IMR-90 (cell line): ENCODE measurements at regions not wholly inside any gene's neighbourhood (a gene's known extent, or its start where the extent isn't known, plus 50 kb on each side); places are given as distances from the start of the nearest gene placed in this dataset.

Experiments used
- ATAC-seq: fragments of 200-7000 bp; cut with Tn5 transposase; 2 replicates; pipeline ENCODE4 v1.9.1; 2020; ENCODE audit warnings: low read depth, mild to moderate bottlenecking, moderate library complexity
- BruUV-seq: library from RNA; stranded (reverse); fragments of 400-500 nt; replicated peaks from 2 replicates; lab custom pipeline; 2021; lab: Mats Ljungman, UMichigan
- CTCF ChIA-PET: fragments of 300-600 bp; formaldehyde crosslinking; extraction: SDS; loops from one replicate; lab custom pipeline; 2021; ENCODE audit warnings: antibody characterized with exemption; lab: Yijun Ruan, JAX
- POLR2A ChIA-PET: fragments of 300-600 bp; sonication (Branson Sonifier 250); formaldehyde crosslinking; loops from one replicate; lab custom pipeline; 2022; ENCODE audit warnings: antibody characterized with exemption; ENCODE audit not compliant: unreplicated experiment; lab: Charles Lee
- DNase-seq: peaks from one replicate; pipeline ENCODE4 v3.0.0; 2013
- H2AFZ ChIP-seq: replicated peaks from 2 replicates; pipeline ENCODE3; 2013; ENCODE audit warnings: low read length, mild to moderate bottlenecking; ENCODE audit not compliant: poor library complexity
- H2AK5ac ChIP-seq: 2 replicates; pipeline ENCODE4 v1.6.1; 2013; ENCODE audit warnings: low read depth, low read length, inconsistent platforms
- H2AK9ac ChIP-seq: replicated peaks from 2 replicates; pipeline ENCODE3; 2013; ENCODE audit warnings: mild to moderate bottlenecking, low read depth, low read length, moderate library complexity; ENCODE audit not compliant: poor library complexity
- H2BK120ac ChIP-seq: 2 replicates; pipeline ENCODE4 v1.6.1; 2013; ENCODE audit warnings: low read depth, low read length, inconsistent platforms
- H2BK15ac ChIP-seq: 3 replicates; pipeline ENCODE4 v1.6.1; 2013; ENCODE audit warnings: low read depth, low read length, inconsistent platforms
- H2BK20ac ChIP-seq: 2 replicates; pipeline ENCODE4 v1.6.1; 2013; ENCODE audit warnings: low read depth, mild to moderate bottlenecking, inconsistent platforms, low read length, moderate library complexity
- H2BK5ac ChIP-seq: 2 replicates; pipeline ENCODE4 v1.6.1; 2013; ENCODE audit warnings: mild to moderate bottlenecking, low read depth, low read length, inconsistent platforms; ENCODE audit not compliant: poor library complexity, severe bottlenecking
- H3K14ac ChIP-seq: replicated peaks from 2 replicates; pipeline ENCODE4 v1.6.1; 2013; ENCODE audit warnings: low read depth, low read length, inconsistent platforms
- H3K18ac ChIP-seq: 2 replicates; pipeline ENCODE4 v1.6.1; 2013; ENCODE audit warnings: low read depth, low read length, control low read depth
- H3K23ac ChIP-seq: 2 replicates; pipeline ENCODE4 v1.6.1; 2013; ENCODE audit warnings: low read depth, low read length, inconsistent platforms
- H3K27ac ChIP-seq: 2 replicates; pipeline ENCODE4 v1.5.1; 2013; ENCODE audit warnings: mild to moderate bottlenecking, control low read depth, low read length; ENCODE audit not compliant: insufficient read depth
- H3K27me3 ChIP-seq: 2 replicates; pipeline ENCODE4 v1.6.1; 2013; ENCODE audit warnings: low read length; ENCODE audit not compliant: control insufficient read depth, insufficient read depth
- H3K36me3 ChIP-seq: 2 replicates; pipeline ENCODE4 v1.6.1; 2013; ENCODE audit warnings: low read length, mixed read lengths; ENCODE audit not compliant: control insufficient read depth, insufficient read depth
- H3K4ac ChIP-seq: 2 replicates; pipeline ENCODE4 v1.6.1; 2013; ENCODE audit warnings: low read depth, low read length, inconsistent platforms
- H3K4me1 ChIP-seq: 2 replicates; pipeline ENCODE4 v1.6.1; 2013; ENCODE audit warnings: low read length, mixed read lengths; ENCODE audit not compliant: control insufficient read depth, insufficient read depth
- H3K4me2 ChIP-seq: 2 replicates; pipeline ENCODE4 v1.6.1; 2013; ENCODE audit warnings: low read depth, mild to moderate bottlenecking, control low read depth, low read length, moderate library complexity
- H3K4me3 ChIP-seq: 2 replicates; pipeline ENCODE4 v1.5.1; 2013; ENCODE audit warnings: low read depth, mild to moderate bottlenecking, control low read depth, low read length, moderate library complexity; ENCODE audit not compliant: insufficient read depth
- H3K56ac ChIP-seq: 2 replicates; pipeline ENCODE4 v1.6.1; 2013; ENCODE audit warnings: low read length, inconsistent platforms; ENCODE audit not compliant: insufficient read depth; ENCODE audit errors: extremely low read depth
- H3K79me1 ChIP-seq, 2 experiments: 2 replicates each; pipeline ENCODE4 v1.6.1; 2013; ENCODE audit warnings: low read length in 2 of 2, inconsistent platforms in 1 of 2, low read depth in 1 of 2
- H3K9ac ChIP-seq: 2 replicates; pipeline ENCODE4 v1.6.1; 2013; ENCODE audit warnings: low read depth, low read length, control low read depth
- H3K9me1 ChIP-seq: 2 replicates; pipeline ENCODE4 v1.6.1; 2013; ENCODE audit warnings: low read length, inconsistent platforms; ENCODE audit not compliant: insufficient read depth
- H3K9me3 ChIP-seq: 2 replicates; pipeline ENCODE4 v1.6.1; 2013; ENCODE audit warnings: low read length; ENCODE audit not compliant: control insufficient read depth, insufficient read depth
- H4K20me1 ChIP-seq: 2 replicates; pipeline ENCODE4 v1.6.1; 2013; ENCODE audit warnings: low read length, inconsistent platforms; ENCODE audit not compliant: insufficient read depth
- H4K5ac ChIP-seq: 2 replicates; pipeline ENCODE4 v1.6.1; 2013; ENCODE audit warnings: mild to moderate bottlenecking, low read depth, low read length, control low read depth
- H4K8ac ChIP-seq, 2 experiments: 2 replicates each; pipeline ENCODE4 v1.6.1; 2013; ENCODE audit warnings: low read depth in 2 of 2, low read length in 2 of 2, control low read depth in 1 of 2, inconsistent platforms in 1 of 2
- H4K91ac ChIP-seq: 2 replicates; pipeline ENCODE4 v1.6.1; 2013; ENCODE audit warnings: low read depth, low read length, inconsistent platforms; ENCODE audit not compliant: insufficient read depth
- BHLHE40 ChIP-seq: fragments of 150-350 bp; IDR thresholded peaks from 2 replicates; pipeline ENCODE4 v1.6.1; 2016; ENCODE audit warnings: mild to moderate bottlenecking, low read depth, low read length
- CTCF ChIP-seq: conservative IDR thresholded peaks from 2 replicates; pipeline ENCODE4 v1.5.1; 2012; ENCODE audit warnings: mild to moderate bottlenecking, low read depth, low read length, improper control_type of control experiment
- ELK1 ChIP-seq: fragments of 150-350 bp; IDR thresholded peaks from 2 replicates; pipeline ENCODE4 v1.6.1; 2016; ENCODE audit warnings: low read depth, mild to moderate bottlenecking, low read length, moderate library complexity, borderline replicate concordance
- FOS ChIP-seq: fragments of 150-350 bp; IDR thresholded peaks from 2 replicates; pipeline ENCODE4 v1.6.1; 2016; ENCODE audit warnings: low read depth, low read length
- MAFK ChIP-seq: IDR thresholded peaks from 2 replicates; pipeline ENCODE4 v1.6.1; 2012; ENCODE audit warnings: low read depth, low read length, improper control_type of control experiment
- MAZ ChIP-seq: IDR thresholded peaks from 2 replicates; pipeline ENCODE4 v1.6.1; 2012; ENCODE audit warnings: low read depth, mild to moderate bottlenecking, low read length, improper control_type of control experiment, moderate library complexity, borderline replicate concordance
- MXI1 ChIP-seq: IDR thresholded peaks from 2 replicates; pipeline ENCODE4 v1.6.1; 2012; ENCODE audit warnings: low read depth, mild to moderate bottlenecking, low read length, moderate library complexity, borderline replicate concordance
- NFE2L2 ChIP-seq: fragments of 150-350 bp; IDR thresholded peaks from 2 replicates; pipeline ENCODE4 v1.6.1; 2016; ENCODE audit warnings: low read depth, mild to moderate bottlenecking, low read length
- RAD21 ChIP-seq: IDR thresholded peaks from 2 replicates; pipeline ENCODE4 v1.6.1; 2012; ENCODE audit warnings: low read length, improper control_type of control experiment
- RCOR1 ChIP-seq: IDR thresholded peaks from 2 replicates; pipeline ENCODE4 v1.6.1; 2012; ENCODE audit warnings: mild to moderate bottlenecking, low read length, improper control_type of control experiment; ENCODE audit not compliant: insufficient replicate concordance
- RFX5 ChIP-seq: IDR thresholded peaks from 2 replicates; pipeline ENCODE4 v1.8.0; 2012; ENCODE audit warnings: low read depth, mild to moderate bottlenecking, low read length, moderate library complexity
- SMC3 ChIP-seq: fragments of 150-350 bp; IDR thresholded peaks from 2 replicates; pipeline ENCODE4 v1.6.1; 2016; ENCODE audit warnings: low read depth, mild to moderate bottlenecking, antibody characterized with exemption, low read length, moderate library complexity
- USF2 ChIP-seq: fragments of 150-350 bp; IDR thresholded peaks from 2 replicates; pipeline ENCODE4 v1.6.1; 2017; ENCODE audit warnings: mild to moderate bottlenecking, antibody characterized with exemption, low read length, low read depth
- WGBS, 2 experiments: methylation state at CpG; one replicate each; pipeline versions ENCODE4 v1.1.5 to v1.1.7; 2013; ENCODE audit warnings: missing lambda C conversion rate in 2 of 2; ENCODE audit not compliant: insufficient read length in 1 of 2; ENCODE audit errors: extremely low coverage in 2 of 2; 5-methylcytosine and 5-hydroxymethylcytosine counted together
- dilution Hi-C: fragments of 300-500 bp; cut with HindIII; formaldehyde crosslinking; loops from one replicate; pipeline ENCODE4 v1.14.3; 2018; ENCODE audit warnings: low sequenced_read_pairs; ENCODE audit not compliant: unreplicated experiment
- in situ Hi-C: fragments of 300-500 bp; cut with MboI; formaldehyde crosslinking; loops from 3 replicates; pipeline ENCODE4 v1.14.3; 2019; ENCODE audit warnings: low sequenced_read_pairs, inconsistent platforms, mixed read lengths
- intact Hi-C: fragments of 100-400 bp; cut with micrococcal nuclease; formaldehyde crosslinking; loops from 2 replicates; pipeline ENCODE4 v1.10.0; 2022

- Histone ChIP-seq H2AK9ac (no peak overlapping the region), H2AK5ac (no peak overlapping the region), H3K27me3 (no peaks in the 10 kb centered on the region), H3K27ac (no peak overlapping the region), H3K36me3 (no peaks in the 10 kb centered on the region), H3K4me1 (no peaks in the 10 kb centered on the region), H4K91ac (no peak overlapping the region), H3K18ac (no peak overlapping the region), H3K9me1 (no peaks in the 10 kb centered on the region), H3K23ac (no peak overlapping the region), H4K20me1 (no peaks in the 10 kb centered on the region), H3K79me1 (no peaks in the 10 kb centered on the region), H2BK120ac (no peak overlapping the region), H2BK15ac (no peak overlapping the region), H4K5ac (no peak overlapping the region), H2AFZ (no peak overlapping the region), H2BK5ac (no peak overlapping the region), H3K56ac (no peak overlapping the region), H3K4me3 (no peak overlapping the region), H3K4ac (no peak overlapping the region), H3K9ac (no peak overlapping the region), H3K4me2 (no peak overlapping the region), H4K8ac (no peak overlapping the region), H2BK20ac (no peak overlapping the region), H3K9me3 (no peaks in the 10 kb centered on the region), H3K14ac (no peak overlapping the region)
- no TSS peak for BruUV-seq
- intact Hi-C loops = no loop called here
- dilution Hi-C loops = no loop called here
- TF ChIP-seq ELK1 (no peak), SMC3 (no peak), MAZ (no peak), MXI1 (no peak), CTCF (no peak), FOS (no peak), NFE2L2 (no peak), USF2 (no peak), RFX5 (no peak), RAD21 (no peak), MAFK (no peak), RCOR1 (no peak), BHLHE40 (no peak)
- in situ Hi-C loops = no loop called here
- ATAC-seq (no peak), DNase-seq (no peak)
- ChIA-PET CTCF (no interaction called here), POLR2A (no interaction called here)
- no CpG with 5 or more reads among the region's 3 CpGs for WGBS, 2 experiments
Observed at GRCh38 chr1:69058454-69058853, 509.3 kb upstream of the LRRC7 start.
